ENCODE measurements at regions not wholly inside any gene's neighbourhood (a gene's known extent, or its start where the extent isn't known, plus 50 kb on each side); places are given as distances from the start of the nearest gene placed in this dataset.

DNA sequence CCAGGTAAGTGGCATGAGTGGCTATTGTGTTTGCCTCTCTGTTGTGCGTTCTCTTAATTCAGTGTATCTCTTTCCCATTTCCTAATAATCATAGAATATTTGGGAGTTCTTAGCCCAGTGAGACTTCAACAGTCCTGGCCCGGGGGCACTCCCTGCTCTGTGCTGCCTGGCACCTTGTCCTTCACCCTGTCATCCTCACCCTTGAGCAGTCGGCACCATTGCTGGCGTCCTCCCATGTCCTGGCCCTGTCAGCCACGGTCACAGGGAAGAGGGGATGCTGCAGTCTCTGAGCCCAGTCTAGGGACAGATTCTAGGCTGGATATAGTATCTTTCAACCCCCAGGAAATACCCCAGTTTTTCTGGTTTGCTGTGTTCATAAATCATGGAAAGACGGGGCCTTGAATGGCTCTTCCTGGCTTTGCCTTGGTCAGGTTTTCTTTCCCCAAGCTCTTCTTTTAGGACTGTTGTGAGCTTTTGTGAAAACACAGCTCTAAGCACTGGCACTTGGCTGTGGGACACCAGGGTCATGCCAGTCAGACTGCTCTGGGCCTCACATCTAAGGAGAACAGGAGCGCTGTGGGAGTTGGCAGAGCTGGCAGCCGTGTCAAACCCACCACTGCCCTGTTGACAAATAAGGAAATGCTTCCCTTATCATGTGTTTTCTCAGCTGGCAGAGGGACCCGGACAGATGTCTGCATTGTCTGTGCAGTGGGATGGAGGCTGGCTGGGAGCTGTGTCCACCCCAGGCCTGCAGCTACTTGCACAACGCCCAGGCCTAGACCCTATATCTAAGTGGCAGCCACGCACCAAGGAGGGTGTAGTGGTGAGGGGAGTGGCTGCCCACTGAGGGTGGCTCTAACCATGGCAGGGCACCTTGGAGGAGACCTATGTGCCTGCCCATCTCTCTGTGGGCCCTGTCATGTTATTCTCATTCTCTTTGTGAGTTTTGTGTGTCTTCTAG lies 378.6 kb downstream of the ICE1 start:
- WGBS (ENCODE audit: insufficient coverage): 67% methylated on average over 11 of the region's 11 CpGs
- no peaks in the 10 kb centered on the region for H3K4me1 ChIP-seq (ENCODE audit: control insufficient read depth, insufficient read depth, low read length)
- no peak overlapping the region for H3K27ac ChIP-seq (ENCODE audit: low read length)
- H3K4me1 Mint-ChIP-seq: no peaks in the 10 kb centered on the region
- TF ChIP-seq, protein P1, sequence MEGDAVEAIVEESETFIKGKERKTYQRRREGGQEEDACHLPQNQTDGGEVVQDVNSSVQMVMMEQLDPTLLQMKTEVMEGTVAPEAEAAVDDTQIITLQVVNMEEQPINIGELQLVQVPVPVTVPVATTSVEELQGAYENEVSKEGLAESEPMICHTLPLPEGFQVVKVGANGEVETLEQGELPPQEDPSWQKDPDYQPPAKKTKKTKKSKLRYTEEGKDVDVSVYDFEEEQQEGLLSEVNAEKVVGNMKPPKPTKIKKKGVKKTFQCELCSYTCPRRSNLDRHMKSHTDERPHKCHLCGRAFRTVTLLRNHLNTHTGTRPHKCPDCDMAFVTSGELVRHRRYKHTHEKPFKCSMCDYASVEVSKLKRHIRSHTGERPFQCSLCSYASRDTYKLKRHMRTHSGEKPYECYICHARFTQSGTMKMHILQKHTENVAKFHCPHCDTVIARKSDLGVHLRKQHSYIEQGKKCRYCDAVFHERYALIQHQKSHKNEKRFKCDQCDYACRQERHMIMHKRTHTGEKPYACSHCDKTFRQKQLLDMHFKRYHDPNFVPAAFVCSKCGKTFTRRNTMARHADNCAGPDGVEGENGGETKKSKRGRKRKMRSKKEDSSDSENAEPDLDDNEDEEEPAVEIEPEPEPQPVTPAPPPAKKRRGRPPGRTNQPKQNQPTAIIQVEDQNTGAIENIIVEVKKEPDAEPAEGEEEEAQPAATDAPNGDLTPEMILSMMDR (IDR thresholded peaks at IDR 0.05): no peak
- intact Hi-C loops (cut with micrococcal nuclease): no loop called here
- no peak for ATAC-seq
- no peaks in the 10 kb centered on the region for H3K36me3 Mint-ChIP-seq
- H3K4me3 Mint-ChIP-seq: no peak overlapping the region
- no peaks in the 10 kb centered on the region for H3K9me3 Mint-ChIP-seq
- no peaks in the 10 kb centered on the region for H3K9me3 ChIP-seq (ENCODE audit: control insufficient read depth, insufficient read depth, low read length)
- H3K27me3 Mint-ChIP-seq (ENCODE audit: low read depth in 2 of 2): no peaks in the 10 kb centered on the region
- no peaks in the 10 kb centered on the region for H3K36me3 ChIP-seq (ENCODE audit: control insufficient read depth, insufficient read depth, low read length)
- H3K27me3 ChIP-seq (ENCODE audit: control insufficient read depth, insufficient read depth, low read length): no peaks in the 10 kb centered on the region
- no peak for DNase-seq
- H3K27ac Mint-ChIP-seq: no peak overlapping the region
- no peak overlapping the region for H3K4me3 ChIP-seq (ENCODE audit: low read length)

- Mint-ChIP-seq H3K4me3 (no peak overlapping the region), H3K9me3 (no peaks in the 10 kb centered on the region), H3K36me3 (no peaks in the 10 kb centered on the region), H3K4me1 (no peaks in the 10 kb centered on the region), H3K27ac (no peak overlapping the region), H3K27me3 (ENCODE audit: low read depth in 2 of 2) (no peaks in the 10 kb centered on the region)
- Histone ChIP-seq H3K4me3 (ENCODE audit: low read length) (no peak overlapping the region), H3K4me1 (ENCODE audit: control insufficient read depth, insufficient read depth, low read length) (no peaks in the 10 kb centered on the region), H3K27ac (ENCODE audit: low read length) (no peak overlapping the region), H3K27me3 (ENCODE audit: control insufficient read depth, insufficient read depth, low read length) (no peaks in the 10 kb centered on the region), H3K9me3 (ENCODE audit: control insufficient read depth, insufficient read depth, low read length) (no peaks in the 10 kb centered on the region), H3K36me3 (ENCODE audit: control insufficient read depth, insufficient read depth, low read length) (no peaks in the 10 kb centered on the region)
- 72% methylated on average over 3 of the region's 3 CpGs for WGBS (ENCODE audit: insufficient coverage)
- no peak for DNase-seq
- TF ChIP-seq, protein P1 (IDR thresholded peaks at IDR 0.05): no peak
- intact Hi-C loops (cut with micrococcal nuclease): no loop called here
- no peak for ATAC-seq
These were observed 377.3 kb downstream of the ICE1 start for GRCh38 chr5:5799826-5800225.

- H3K4me1 ChIP-seq (ENCODE audit: control insufficient read depth, insufficient read depth, low read length): no peaks in the 10 kb centered on the region
- H3K27me3 ChIP-seq (ENCODE audit: control insufficient read depth, insufficient read depth, low read length): no peaks in the 10 kb centered on the region
- intact Hi-C loops (cut with micrococcal nuclease): no loop called here
- no peak for ATAC-seq
- no peaks in the 10 kb centered on the region for H3K9me3 ChIP-seq (ENCODE audit: control insufficient read depth, insufficient read depth, low read length)
- H3K36me3 Mint-ChIP-seq: no peaks in the 10 kb centered on the region
- no peaks in the 10 kb centered on the region for H3K9me3 Mint-ChIP-seq
- TF ChIP-seq, protein P1 (IDR thresholded peaks at IDR 0.05): no peak
- no peaks in the 10 kb centered on the region for H3K27me3 Mint-ChIP-seq (ENCODE audit: low read depth in 2 of 2)
- H3K4me3 Mint-ChIP-seq: no peak overlapping the region
- WGBS (ENCODE audit: insufficient coverage): 91% methylated on average over 2 of the region's 4 CpGs
- H3K4me3 ChIP-seq (ENCODE audit: low read length): no peak overlapping the region
- no peaks in the 10 kb centered on the region for H3K36me3 ChIP-seq (ENCODE audit: control insufficient read depth, insufficient read depth, low read length)
- DNase-seq: no peak
- H3K27ac Mint-ChIP-seq: no peak overlapping the region
- no peaks in the 10 kb centered on the region for H3K4me1 Mint-ChIP-seq
- no peak overlapping the region for H3K27ac ChIP-seq (ENCODE audit: low read length)
These were observed 376.8 kb downstream of the ICE1 start for GRCh38 chr5:5799229-5799628.
